Neural crest cell (in vitro differentiated cells): ENCODE measurements at regions not wholly inside any gene's neighbourhood (a gene's known extent, or its start where the extent isn't known, plus 50 kb on each side); places are given as distances from the start of the nearest gene placed in this dataset.

Source experiments
- DNase-seq: peaks from one replicate; pipeline ENCODE4 v3.0.0; 2021; ENCODE audit warnings: low read depth, mixed read lengths, low spot score
- H3K27ac Mint-ChIP-seq: one replicate; pipeline ENCODE4 v1.8.0; 2021; ENCODE audit warnings: mild to moderate bottlenecking, mixed read lengths; ENCODE audit not compliant: unreplicated experiment
- H3K27me3 Mint-ChIP-seq: 2 replicates; pipeline ENCODE4 v1.8.0; 2021; ENCODE audit warnings: low read depth, mild to moderate bottlenecking, mixed read lengths
- H3K36me3 Mint-ChIP-seq: 2 replicates; pipeline ENCODE4 v1.8.0; 2021; ENCODE audit warnings: low read depth, mild to moderate bottlenecking, mixed read lengths
- H3K4me1 Mint-ChIP-seq: 2 replicates; pipeline ENCODE4 v1.8.0; 2021; ENCODE audit warnings: mixed read lengths
- H3K4me3 Mint-ChIP-seq: one replicate; pipeline ENCODE4 v1.8.0; 2021; ENCODE audit warnings: mild to moderate bottlenecking, mixed read lengths
- H3K9me3 Mint-ChIP-seq: 2 replicates; pipeline ENCODE4 v1.8.0; 2021; ENCODE audit warnings: mixed read lengths
- CTCF ChIP-seq: fragments of 200-600 bp; sonication (generic); conservative IDR thresholded peaks from 2 replicates; pipeline ENCODE4 v1.5.0; 2021; ENCODE audit warnings: antibody characterized with exemption, mild to moderate bottlenecking

DNA sequence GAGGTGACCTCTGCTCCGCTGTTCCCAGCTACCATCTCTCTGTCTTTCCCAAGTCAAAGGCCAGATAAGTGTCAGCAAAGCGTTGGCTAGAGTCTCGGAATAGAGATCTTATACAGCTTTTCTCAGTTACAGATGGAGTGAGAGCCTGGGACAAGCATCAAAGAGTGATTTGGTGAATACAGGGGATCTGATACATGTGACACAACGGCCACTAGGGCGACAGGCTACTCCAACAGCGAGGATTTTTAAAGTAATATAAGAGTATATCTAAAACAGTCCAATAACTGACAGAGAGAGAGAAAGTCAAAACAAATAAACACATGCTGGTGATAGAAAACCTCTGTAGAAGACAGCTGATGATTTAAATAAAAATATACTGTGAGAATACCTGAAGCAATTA, 433.1 kb upstream of the SMIM31 start:
- no peak overlapping the region for H3K4me3 Mint-ChIP-seq
- H3K27me3 Mint-ChIP-seq = no peaks in the 10 kb centered on the region
- H3K4me1 Mint-ChIP-seq = peaks cover 9% of the 10 kb centered on the region
- H3K9me3 Mint-ChIP-seq = no peaks in the 10 kb centered on the region
- TF ChIP-seq CTCF = no peak
- no peak for DNase-seq
- H3K27ac Mint-ChIP-seq = no peak overlapping the region
- no peaks in the 10 kb centered on the region for H3K36me3 Mint-ChIP-seq

GRCh38 chr4:164326056-164326455, 427.9 kb upstream of the SMIM31 start:
- DNase-seq = no peak
- no peak overlapping the region for H3K27ac Mint-ChIP-seq
- no peaks in the 10 kb centered on the region for H3K9me3 Mint-ChIP-seq
- no peaks in the 10 kb centered on the region for H3K4me1 Mint-ChIP-seq
- no peaks in the 10 kb centered on the region for H3K27me3 Mint-ChIP-seq
- H3K4me3 Mint-ChIP-seq = no peak overlapping the region
- H3K36me3 Mint-ChIP-seq = no peaks in the 10 kb centered on the region
- TF ChIP-seq CTCF = no peak

DNA sequence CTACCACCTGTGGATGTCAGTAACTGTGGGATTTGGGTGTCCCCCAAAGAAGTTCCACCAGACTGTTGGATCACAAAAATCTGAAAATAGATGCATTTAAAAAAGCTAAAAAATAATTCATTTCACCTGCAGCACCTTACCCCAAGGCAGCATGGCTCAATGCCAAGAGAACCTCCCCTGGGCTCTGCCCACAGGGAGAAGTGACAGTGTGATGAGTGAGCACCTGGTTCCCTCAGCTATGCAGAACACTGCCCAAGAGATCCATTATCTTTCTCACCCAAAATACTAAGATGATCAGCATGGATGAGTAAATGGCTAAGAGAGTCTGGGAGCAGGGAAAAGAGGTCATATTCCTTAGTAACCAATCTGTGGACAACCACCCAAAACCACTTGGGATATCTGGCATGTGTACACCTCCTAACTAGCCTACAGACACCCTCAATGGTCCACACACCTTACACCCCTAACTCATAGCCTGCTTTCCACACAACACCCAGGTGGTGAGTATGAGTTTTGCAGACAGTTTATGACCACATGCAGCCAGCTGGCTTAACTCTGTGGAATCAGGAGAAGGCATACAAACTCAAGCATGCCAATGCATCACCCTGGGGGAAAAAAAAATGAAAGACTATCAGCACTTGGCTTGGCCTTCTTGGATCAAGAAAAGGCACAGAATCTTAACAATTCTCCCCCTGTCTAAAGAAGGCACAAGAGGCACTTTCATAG, 416.5 kb upstream of the SMIM31 start:
- no peak for DNase-seq
- H3K4me3 Mint-ChIP-seq = no peak overlapping the region
- H3K36me3 Mint-ChIP-seq = peaks cover 5% of the 10 kb centered on the region
- H3K9me3 Mint-ChIP-seq = peaks cover 13% of the 10 kb centered on the region
- H3K4me1 Mint-ChIP-seq = no peaks in the 10 kb centered on the region
- no peak for TF ChIP-seq CTCF
- no peaks in the 10 kb centered on the region for H3K27me3 Mint-ChIP-seq
- H3K27ac Mint-ChIP-seq = no peak overlapping the region

DNA sequence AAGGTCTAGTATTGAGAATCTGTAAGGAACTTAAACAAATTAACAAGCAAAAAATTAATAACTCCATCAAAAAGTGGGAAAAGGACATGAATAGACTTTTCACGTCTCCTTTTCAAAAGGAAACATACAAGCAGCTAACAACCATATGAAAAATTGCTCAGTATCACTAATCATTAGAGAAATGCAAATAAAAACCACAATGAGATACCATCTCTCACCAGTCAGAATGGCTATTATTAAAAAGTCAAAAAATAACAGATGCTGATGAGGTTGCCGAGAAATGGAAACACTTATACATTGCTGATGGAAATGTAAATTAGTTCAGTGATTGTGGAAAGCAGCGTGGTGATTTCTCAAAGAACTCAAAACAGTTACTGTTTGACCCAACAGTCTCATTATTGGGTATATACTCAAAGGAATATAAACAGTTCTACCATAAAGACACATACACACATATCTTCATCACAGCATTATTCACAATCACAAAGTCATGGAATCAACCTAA, 410.4 kb upstream of the SMIM31 start:
- no peak for TF ChIP-seq CTCF
- no peak for DNase-seq
- Mint-ChIP-seq H3K4me3 (no peak overlapping the region), H3K27ac (no peak overlapping the region), H3K4me1 (no peaks in the 10 kb centered on the region), H3K27me3 (no peaks in the 10 kb centered on the region), H3K9me3 (peaks cover 8% of the 10 kb centered on the region), H3K36me3 (peaks cover 5% of the 10 kb centered on the region)

GRCh38 chr4:164345756-164346155, 408.2 kb upstream of the SMIM31 start:
- H3K27ac Mint-ChIP-seq = no peak overlapping the region
- no peaks in the 10 kb centered on the region for H3K27me3 Mint-ChIP-seq
- no peaks in the 10 kb centered on the region for H3K4me1 Mint-ChIP-seq
- no peak for DNase-seq
- H3K9me3 Mint-ChIP-seq = peaks cover 8% of the 10 kb centered on the region
- no peak overlapping the region for H3K4me3 Mint-ChIP-seq
- no peak for TF ChIP-seq CTCF
- H3K36me3 Mint-ChIP-seq = peaks cover 9% of the 10 kb centered on the region
